GM12872 (cell line): ENCODE measurements at regions not wholly inside any gene's neighbourhood (a gene's known extent, or its start where the extent isn't known, plus 50 kb on each side); places are given as distances from the start of the nearest gene placed in this dataset.

Experiments used
- CTCF ChIP-seq: IDR thresholded peaks from 3 replicates; pipeline ENCODE4 v1.5.1; 2011; ENCODE audit warnings: low read depth, mild to moderate bottlenecking, low read length, moderate library complexity; ENCODE audit not compliant: insufficient read depth

GRCh38 chr14:29442696-29443095 is 485.0 kb downstream of the PRKD1 start:
- no peak for TF ChIP-seq CTCF

DNA sequence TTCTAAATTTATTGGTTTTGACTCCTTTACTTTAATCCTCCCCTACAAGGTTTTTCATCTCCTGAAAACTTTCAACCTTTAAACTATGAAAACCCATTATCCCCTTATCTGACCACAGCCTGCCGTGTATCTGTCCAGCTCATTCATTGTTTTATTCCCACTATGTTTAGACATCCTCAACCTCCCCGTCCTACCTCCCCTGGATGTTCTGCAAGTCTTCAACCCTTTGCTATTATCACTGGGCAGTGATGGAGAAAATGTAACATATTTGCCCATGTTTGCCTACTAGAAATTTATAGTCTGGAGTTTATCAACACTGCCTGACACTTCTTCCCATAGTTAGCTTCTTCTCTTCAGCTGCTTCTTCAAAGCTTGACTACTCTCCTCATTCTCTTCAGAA is 483.4 kb downstream of the PRKD1 start:
- no peak for TF ChIP-seq CTCF

- TF ChIP-seq CTCF = no peak
These were observed 482.8 kb downstream of the PRKD1 start for GRCh38 chr14:29444805-29445204.

DNA sequence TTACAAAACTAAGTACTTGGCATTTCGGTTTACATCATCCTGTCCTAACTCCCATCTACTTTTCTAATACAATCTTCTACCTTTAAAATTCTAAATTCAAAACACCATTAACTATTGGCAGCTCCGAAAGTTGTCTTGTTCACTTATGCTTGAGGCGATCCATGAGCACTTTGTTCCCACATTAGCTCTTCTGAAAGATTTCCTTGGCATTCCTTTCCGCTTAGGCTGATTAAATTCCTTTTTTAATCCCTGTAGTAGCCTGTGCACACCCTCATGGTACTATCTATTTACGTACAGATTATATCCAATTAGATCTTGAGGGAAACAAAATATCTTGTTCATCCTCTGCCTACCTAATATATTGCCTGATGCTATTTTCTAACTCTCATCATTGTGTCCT is 480.7 kb downstream of the PRKD1 start:
- no peak for TF ChIP-seq CTCF

- TF ChIP-seq CTCF = no peak
These were observed 475.7 kb downstream of the PRKD1 start for GRCh38 chr14:29451941-29452340.

GRCh38 chr14:29453045-29453444 is 474.6 kb downstream of the PRKD1 start:
- TF ChIP-seq CTCF = no peak

- TF ChIP-seq CTCF = no peak
These were observed 473.5 kb downstream of the PRKD1 start for GRCh38 chr14:29454026-29454693.
